HK-2 (cell line): ENCODE measurements at regions not wholly inside any gene's neighbourhood (a gene's known extent, or its start where the extent isn't known, plus 50 kb on each side); places are given as distances from the start of the nearest gene placed in this dataset.
A peak's percentile ranks its signal among the peaks of the same experiment; 100 is the strongest.

Source experiments
- DNase-seq: peaks from one replicate; pipeline ENCODE4 v3.0.0-alpha.2; 2018; ENCODE audit not compliant: unreplicated experiment

GRCh38 chr6:137690034-137690433 is 177.0 kb upstream of the TNFAIP3 start:
- DNase-seq, result no peak

GRCh38 chr6:137690721-137691120 is 176.3 kb upstream of the TNFAIP3 start:
- DNase-seq, result no peak

GRCh38 chr6:137692308-137692707 is 174.8 kb upstream of the TNFAIP3 start:
- DNase-seq, result no peak

GRCh38 chr6:137692806-137693205 is 174.3 kb upstream of the TNFAIP3 start:
- DNase-seq, result peak; percentile 19

GRCh38 chr6:137693711-137694110 is 173.3 kb upstream of the TNFAIP3 start:
- no peak for DNase-seq

GRCh38 chr6:137696765-137697164 is 170.3 kb upstream of the TNFAIP3 start:
- DNase-seq, result no peak

- peak; percentile 37 for DNase-seq
Measured at GRCh38 chr6:137697267-137697938, 169.7 kb upstream of the TNFAIP3 start.

- no peak for DNase-seq
Measured at GRCh38 chr6:137698636-137699030, 168.4 kb upstream of the TNFAIP3 start.

GRCh38 chr6:137699031-137699683 is 167.9 kb upstream of the TNFAIP3 start:
- DNase-seq, result no peak

GRCh38 chr6:137700161-137700560 is 166.9 kb upstream of the TNFAIP3 start:
- no peak for DNase-seq

GRCh38 chr6:137700751-137701477 is 166.1 kb upstream of the TNFAIP3 start:
- DNase-seq, result no peak

GRCh38 chr6:137701942-137702341 is 165.1 kb upstream of the TNFAIP3 start:
- no peak for DNase-seq

GRCh38 chr6:137702791-137703424 is 164.2 kb upstream of the TNFAIP3 start:
- DNase-seq, result no peak

- no peak for DNase-seq
Measured at GRCh38 chr6:137704802-137705159, 162.3 kb upstream of the TNFAIP3 start.

GRCh38 chr6:137705160-137706082 is 161.6 kb upstream of the TNFAIP3 start:
- DNase-seq, result peak; percentile 48

- no peak for DNase-seq
Measured at GRCh38 chr6:137706083-137706750, 160.8 kb upstream of the TNFAIP3 start.

GRCh38 chr6:137707038-137707589 is 159.9 kb upstream of the TNFAIP3 start:
- DNase-seq, result no peak

- DNase-seq, result peak; percentile 50
Measured at GRCh38 chr6:137707590-137708360, 159.3 kb upstream of the TNFAIP3 start.

- no peak for DNase-seq
Measured at GRCh38 chr6:137708481-137708880, 158.6 kb upstream of the TNFAIP3 start.
